SK-N-SH treated with all-trans-retinoic acid at 6 μM for 48 hours (cell line): ENCODE measurements at regions not wholly inside any gene's neighbourhood (a gene's known extent, or its start where the extent isn't known, plus 50 kb on each side); places are given as distances from the start of the nearest gene placed in this dataset.

Experiments
- BACH2 ChIP-seq: fragments of 250-450 bp; sonication (Bioruptor Pico); IDR thresholded peaks from 2 replicates; pipeline ENCODE4 v1.9.0; 2021; ENCODE audit warnings: mild to moderate bottlenecking, borderline replicate concordance
- CSDC2 ChIP-seq: fragments of 250-450 bp; sonication (Bioruptor Pico); IDR thresholded peaks from 2 replicates; pipeline ENCODE4 v1.5.0; 2020; ENCODE audit warnings: mild to moderate bottlenecking, moderate library complexity
- GLIS3 ChIP-seq: fragments of 250-450 bp; sonication (Bioruptor Pico); IDR thresholded peaks from 2 replicates; pipeline ENCODE4 v1.5.0; 2020; ENCODE audit warnings: mild to moderate bottlenecking, moderate library complexity
- ISL1 ChIP-seq: fragments of 250-450 bp; sonication (Bioruptor Pico); IDR thresholded peaks from 2 replicates; pipeline ENCODE4 v2.1.2; 2022; ENCODE audit warnings: mild to moderate bottlenecking, moderate library complexity
- PPARA ChIP-seq: fragments of 250-450 bp; sonication (Bioruptor Pico); IDR thresholded peaks from 2 replicates; pipeline ENCODE4 v1.5.0; 2020; ENCODE audit warnings: mild to moderate bottlenecking, borderline replicate concordance
- RARB ChIP-seq: fragments of 250-450 bp; sonication (Bioruptor Pico); IDR thresholded peaks from 2 replicates; pipeline ENCODE4 v1.8.0; 2021; ENCODE audit warnings: mild to moderate bottlenecking, moderate library complexity
- TCF4 ChIP-seq: fragments of 250-450 bp; sonication (Bioruptor Pico); IDR thresholded peaks from 2 replicates; pipeline ENCODE4 v1.8.0; 2021; ENCODE audit warnings: mild to moderate bottlenecking, moderate library complexity, borderline replicate concordance
- ZC3H10 ChIP-seq: fragments of 250-450 bp; sonication (Bioruptor Pico); IDR thresholded peaks from 2 replicates; pipeline ENCODE4 v1.5.1; 2021; ENCODE audit warnings: mild to moderate bottlenecking, moderate library complexity
- ZFP30 ChIP-seq: fragments of 450-650 bp; formaldehyde crosslinking; IDR thresholded peaks from 2 replicates; pipeline ENCODE4 v1.5.0; 2022; ENCODE audit warnings: mild to moderate bottlenecking, moderate library complexity
- TF ChIP-seq, protein P1 (sequence below): fragments of 250-450 bp; sonication (Bioruptor Pico); IDR thresholded peaks from 2 replicates; pipeline ENCODE4 v1.5.1; 2021; ENCODE audit warnings: mild to moderate bottlenecking, moderate library complexity
- TF ChIP-seq, protein P2 (sequence below): fragments of 250-450 bp; sonication (Bioruptor Pico); IDR thresholded peaks from 2 replicates; pipeline ENCODE4 v1.5.0; 2020; ENCODE audit warnings: mild to moderate bottlenecking, moderate library complexity
- TF ChIP-seq, protein P3 (sequence below): fragments of 250-450 bp; sonication (Bioruptor Pico); IDR thresholded peaks from 2 replicates; pipeline ENCODE4 v1.5.1; 2020; ENCODE audit warnings: low read depth, mild to moderate bottlenecking, moderate library complexity
- TF ChIP-seq, protein P4 (sequence below): fragments of 250-450 bp; sonication (Bioruptor Pico); IDR thresholded peaks from 2 replicates; pipeline ENCODE4 v1.8.0; 2021; ENCODE audit warnings: low read depth, mild to moderate bottlenecking, moderate library complexity, borderline replicate concordance
- TF ChIP-seq, protein P5 (sequence below): fragments of 250-450 bp; sonication (Bioruptor Pico); IDR thresholded peaks from 2 replicates; pipeline ENCODE4 v1.8.0; 2020; ENCODE audit warnings: mild to moderate bottlenecking, moderate library complexity, borderline replicate concordance

DNA sequence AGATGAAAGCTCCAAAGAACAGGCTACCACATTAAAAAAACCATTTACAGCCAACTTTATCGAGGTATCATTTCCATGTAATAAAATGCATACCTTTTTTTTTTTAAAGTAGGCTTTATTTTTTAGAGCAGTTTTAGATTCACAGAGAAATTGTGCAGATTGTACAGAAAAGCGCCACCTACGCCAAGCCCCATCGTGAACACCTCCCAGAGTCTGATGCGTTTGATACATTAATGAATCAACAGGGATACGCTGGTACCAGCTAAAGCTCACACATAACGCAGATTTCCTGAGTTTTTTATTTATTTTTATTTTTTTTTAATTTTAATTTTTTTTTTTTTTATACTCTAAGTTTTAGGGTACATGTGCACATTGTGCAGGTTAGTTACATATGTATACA, 129.9 kb downstream of the KIF26A start:
- TF ChIP-seq GLIS3 (CRISPR knock-in tag) (no peak), RARB (no peak), BACH2 (CRISPR knock-in tag) (no peak), CSDC2 (CRISPR knock-in tag) (no peak), PPARA (CRISPR knock-in tag) (no peak), TCF4 (CRISPR knock-in tag) (no peak), ZC3H10 (CRISPR knock-in tag) (no peak), ZFP30 (CRISPR knock-in tag) (no peak), ISL1 (CRISPR knock-in tag) (no peak)
- TF ChIP-seq, protein P1, sequence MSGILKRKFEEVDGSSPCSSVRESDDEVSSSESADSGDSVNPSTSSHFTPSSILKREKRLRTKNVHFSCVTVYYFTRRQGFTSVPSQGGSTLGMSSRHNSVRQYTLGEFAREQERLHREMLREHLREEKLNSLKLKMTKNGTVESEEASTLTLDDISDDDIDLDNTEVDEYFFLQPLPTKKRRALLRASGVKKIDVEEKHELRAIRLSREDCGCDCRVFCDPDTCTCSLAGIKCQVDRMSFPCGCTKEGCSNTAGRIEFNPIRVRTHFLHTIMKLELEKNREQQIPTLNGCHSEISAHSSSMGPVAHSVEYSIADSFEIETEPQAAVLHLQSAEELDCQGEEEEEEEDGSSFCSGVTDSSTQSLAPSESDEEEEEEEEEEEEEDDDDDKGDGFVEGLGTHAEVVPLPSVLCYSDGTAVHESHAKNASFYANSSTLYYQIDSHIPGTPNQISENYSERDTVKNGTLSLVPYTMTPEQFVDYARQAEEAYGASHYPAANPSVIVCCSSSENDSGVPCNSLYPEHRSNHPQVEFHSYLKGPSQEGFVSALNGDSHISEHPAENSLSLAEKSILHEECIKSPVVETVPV = no peak
- TF ChIP-seq, protein P2, sequence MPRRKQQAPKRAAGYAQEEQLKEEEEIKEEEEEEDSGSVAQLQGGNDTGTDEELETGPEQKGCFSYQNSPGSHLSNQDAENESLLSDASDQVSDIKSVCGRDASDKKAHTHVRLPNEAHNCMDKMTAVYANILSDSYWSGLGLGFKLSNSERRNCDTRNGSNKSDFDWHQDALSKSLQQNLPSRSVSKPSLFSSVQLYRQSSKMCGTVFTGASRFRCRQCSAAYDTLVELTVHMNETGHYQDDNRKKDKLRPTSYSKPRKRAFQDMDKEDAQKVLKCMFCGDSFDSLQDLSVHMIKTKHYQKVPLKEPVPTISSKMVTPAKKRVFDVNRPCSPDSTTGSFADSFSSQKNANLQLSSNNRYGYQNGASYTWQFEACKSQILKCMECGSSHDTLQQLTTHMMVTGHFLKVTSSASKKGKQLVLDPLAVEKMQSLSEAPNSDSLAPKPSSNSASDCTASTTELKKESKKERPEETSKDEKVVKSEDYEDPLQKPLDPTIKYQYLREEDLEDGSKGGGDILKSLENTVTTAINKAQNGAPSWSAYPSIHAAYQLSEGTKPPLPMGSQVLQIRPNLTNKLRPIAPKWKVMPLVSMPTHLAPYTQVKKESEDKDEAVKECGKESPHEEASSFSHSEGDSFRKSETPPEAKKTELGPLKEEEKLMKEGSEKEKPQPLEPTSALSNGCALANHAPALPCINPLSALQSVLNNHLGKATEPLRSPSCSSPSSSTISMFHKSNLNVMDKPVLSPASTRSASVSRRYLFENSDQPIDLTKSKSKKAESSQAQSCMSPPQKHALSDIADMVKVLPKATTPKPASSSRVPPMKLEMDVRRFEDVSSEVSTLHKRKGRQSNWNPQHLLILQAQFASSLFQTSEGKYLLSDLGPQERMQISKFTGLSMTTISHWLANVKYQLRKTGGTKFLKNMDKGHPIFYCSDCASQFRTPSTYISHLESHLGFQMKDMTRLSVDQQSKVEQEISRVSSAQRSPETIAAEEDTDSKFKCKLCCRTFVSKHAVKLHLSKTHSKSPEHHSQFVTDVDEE = no peak
- TF ChIP-seq, protein P3, sequence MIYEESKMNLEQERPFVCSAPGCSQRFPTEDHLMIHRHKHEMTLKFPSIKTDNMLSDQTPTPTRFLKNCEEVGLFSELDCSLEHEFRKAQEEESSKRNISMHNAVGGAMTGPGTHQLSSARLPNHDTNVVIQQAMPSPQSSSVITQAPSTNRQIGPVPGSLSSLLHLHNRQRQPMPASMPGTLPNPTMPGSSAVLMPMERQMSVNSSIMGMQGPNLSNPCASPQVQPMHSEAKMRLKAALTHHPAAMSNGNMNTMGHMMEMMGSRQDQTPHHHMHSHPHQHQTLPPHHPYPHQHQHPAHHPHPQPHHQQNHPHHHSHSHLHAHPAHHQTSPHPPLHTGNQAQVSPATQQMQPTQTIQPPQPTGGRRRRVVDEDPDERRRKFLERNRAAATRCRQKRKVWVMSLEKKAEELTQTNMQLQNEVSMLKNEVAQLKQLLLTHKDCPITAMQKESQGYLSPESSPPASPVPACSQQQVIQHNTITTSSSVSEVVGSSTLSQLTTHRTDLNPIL = no peak
- TF ChIP-seq, protein P4, sequence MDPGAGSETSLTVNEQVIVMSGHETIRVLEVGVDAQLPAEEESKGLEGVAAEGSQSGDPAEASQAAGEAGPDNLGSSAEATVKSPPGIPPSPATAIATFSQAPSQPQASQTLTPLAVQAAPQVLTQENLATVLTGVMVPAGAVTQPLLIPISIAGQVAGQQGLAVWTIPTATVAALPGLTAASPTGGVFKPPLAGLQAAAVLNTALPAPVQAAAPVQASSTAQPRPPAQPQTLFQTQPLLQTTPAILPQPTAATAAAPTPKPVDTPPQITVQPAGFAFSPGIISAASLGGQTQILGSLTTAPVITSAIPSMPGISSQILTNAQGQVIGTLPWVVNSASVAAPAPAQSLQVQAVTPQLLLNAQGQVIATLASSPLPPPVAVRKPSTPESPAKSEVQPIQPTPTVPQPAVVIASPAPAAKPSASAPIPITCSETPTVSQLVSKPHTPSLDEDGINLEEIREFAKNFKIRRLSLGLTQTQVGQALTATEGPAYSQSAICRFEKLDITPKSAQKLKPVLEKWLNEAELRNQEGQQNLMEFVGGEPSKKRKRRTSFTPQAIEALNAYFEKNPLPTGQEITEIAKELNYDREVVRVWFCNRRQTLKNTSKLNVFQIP (CRISPR knock-in tag) = no peak
- TF ChIP-seq, protein P5, sequence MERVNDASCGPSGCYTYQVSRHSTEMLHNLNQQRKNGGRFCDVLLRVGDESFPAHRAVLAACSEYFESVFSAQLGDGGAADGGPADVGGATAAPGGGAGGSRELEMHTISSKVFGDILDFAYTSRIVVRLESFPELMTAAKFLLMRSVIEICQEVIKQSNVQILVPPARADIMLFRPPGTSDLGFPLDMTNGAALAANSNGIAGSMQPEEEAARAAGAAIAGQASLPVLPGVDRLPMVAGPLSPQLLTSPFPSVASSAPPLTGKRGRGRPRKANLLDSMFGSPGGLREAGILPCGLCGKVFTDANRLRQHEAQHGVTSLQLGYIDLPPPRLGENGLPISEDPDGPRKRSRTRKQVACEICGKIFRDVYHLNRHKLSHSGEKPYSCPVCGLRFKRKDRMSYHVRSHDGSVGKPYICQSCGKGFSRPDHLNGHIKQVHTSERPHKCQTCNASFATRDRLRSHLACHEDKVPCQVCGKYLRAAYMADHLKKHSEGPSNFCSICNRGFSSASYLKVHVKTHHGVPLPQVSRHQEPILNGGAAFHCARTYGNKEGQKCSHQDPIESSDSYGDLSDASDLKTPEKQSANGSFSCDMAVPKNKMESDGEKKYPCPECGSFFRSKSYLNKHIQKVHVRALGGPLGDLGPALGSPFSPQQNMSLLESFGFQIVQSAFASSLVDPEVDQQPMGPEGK (CRISPR knock-in tag) = no peak
